SU-DHL-6 (cell line): ENCODE measurements at regions not wholly inside any gene's neighbourhood (a gene's known extent, or its start where the extent isn't known, plus 50 kb on each side); places are given as distances from the start of the nearest gene placed in this dataset.

Experiments used
- H2AFZ ChIP-seq: fragments of 200-600 bp; sonication (generic); 2 replicates; pipeline ENCODE4 v1.6.1; 2014; ENCODE audit warnings: low read depth, mild to moderate bottlenecking, moderate library complexity, mixed read lengths, antibody characterized with exemption, low read length; ENCODE audit not compliant: severe bottlenecking
- H3F3A ChIP-seq: fragments of 200-600 bp; shearing (Covaris generic); 2 replicates; pipeline ENCODE4 v1.6.0; 2016; ENCODE audit warnings: antibody characterized with exemption, mild to moderate bottlenecking; ENCODE audit not compliant: insufficient read depth
- H3K27ac ChIP-seq: fragments of 200-600 bp; sonication (generic); 2 replicates; pipeline ENCODE4 v1.5.1; 2016; ENCODE audit warnings: low read depth, mild to moderate bottlenecking, low read length, moderate library complexity, mixed read lengths
- H3K27me3 ChIP-seq: fragments of 200-600 bp; sonication (generic), shearing (Covaris generic); 2 replicates; pipeline ENCODE4 v1.6.0; 2014; ENCODE audit warnings: mild to moderate bottlenecking, low read length
- H3K36me3 ChIP-seq: fragments of 200-600 bp; sonication (generic); 2 replicates; pipeline ENCODE4 v1.6.1; 2014; ENCODE audit warnings: mild to moderate bottlenecking, low read length, mixed read lengths
- H3K4me2 ChIP-seq: fragments of 300-600, 200-600 bp; shearing (Covaris generic), sonication (generic); 2 replicates; pipeline ENCODE4 v1.6.0; 2014; ENCODE audit warnings: low read length, low read depth, mild to moderate bottlenecking; ENCODE audit not compliant: poor library complexity, severe bottlenecking
- H3K4me3 ChIP-seq: fragments of 200-600 bp; sonication (generic); 2 replicates; pipeline ENCODE4 v1.5.1; 2014; ENCODE audit warnings: antibody characterized with exemption, low read length, mild to moderate bottlenecking, mixed read lengths; ENCODE audit not compliant: insufficient read depth, poor library complexity, severe bottlenecking
- H3K79me2 ChIP-seq: fragments of 200-600 bp; sonication (generic); 2 replicates; pipeline ENCODE4 v1.6.1; 2014; ENCODE audit warnings: mild to moderate bottlenecking, low read length, moderate library complexity; ENCODE audit not compliant: insufficient read depth
- H3K9ac ChIP-seq: fragments of 200-600 bp; sonication (generic); 2 replicates; pipeline ENCODE4 v1.7.0; 2014; ENCODE audit warnings: mild to moderate bottlenecking, low read length
- H3K9me2 ChIP-seq: fragments of 200-600 bp; sonication (generic); replicated peaks from 2 replicates; pipeline ENCODE4 v1.6.1; 2014; ENCODE audit warnings: low read length; ENCODE audit not compliant: insufficient read depth
- H3K9me3 ChIP-seq: fragments of 200-600 bp; sonication (generic); 2 replicates; pipeline ENCODE4 v1.6.1; 2014; ENCODE audit warnings: low read length, mixed read lengths; ENCODE audit not compliant: insufficient read depth
- H4K20me1 ChIP-seq: fragments of 200-600 bp; sonication (generic); 2 replicates; pipeline ENCODE4 v1.6.1; 2014; ENCODE audit warnings: low read depth, mild to moderate bottlenecking, antibody characterized with exemption, low read length, moderate library complexity, mixed read lengths
- CTCF ChIP-seq: fragments of 200-600 bp; sonication (generic); IDR thresholded peaks from one replicate; pipeline ENCODE4 v1.5.1; 2017; ENCODE audit warnings: antibody characterized with exemption, mild to moderate bottlenecking, low read length, moderate library complexity; ENCODE audit not compliant: insufficient read depth, poor library complexity, severe bottlenecking
- EZH2phosphoT487 ChIP-seq: fragments of 200-600 bp; sonication (generic), shearing (Covaris generic); conservative IDR thresholded peaks from 2 replicates; pipeline ENCODE4 v1.6.1; 2018; ENCODE audit warnings: mild to moderate bottlenecking, antibody characterized with exemption, low read length, moderate library complexity, mixed read lengths

- Histone ChIP-seq H3K4me3 (no peak overlapping the region), H2AFZ (no peak overlapping the region), H3K79me2 (no peaks in the 10 kb centered on the region), H3K4me2 (no peak overlapping the region), H3K27ac (no peak overlapping the region), H3K36me3 (no peaks in the 10 kb centered on the region), H3K27me3 (no peaks in the 10 kb centered on the region), H4K20me1 (no peaks in the 10 kb centered on the region), H3K9me3 (no peaks in the 10 kb centered on the region), H3K9me2 (no peaks in the 10 kb centered on the region; the same call in 1 of the 2 replicates), H3F3A (no peaks in the 10 kb centered on the region), H3K9ac (no peak overlapping the region)
- TF ChIP-seq EZH2phosphoT487, result no peak
- no peak for TF ChIP-seq CTCF
Observed at GRCh38 chr9:10674586-10674985, 61.8 kb upstream of the PTPRD start.

DNA sequence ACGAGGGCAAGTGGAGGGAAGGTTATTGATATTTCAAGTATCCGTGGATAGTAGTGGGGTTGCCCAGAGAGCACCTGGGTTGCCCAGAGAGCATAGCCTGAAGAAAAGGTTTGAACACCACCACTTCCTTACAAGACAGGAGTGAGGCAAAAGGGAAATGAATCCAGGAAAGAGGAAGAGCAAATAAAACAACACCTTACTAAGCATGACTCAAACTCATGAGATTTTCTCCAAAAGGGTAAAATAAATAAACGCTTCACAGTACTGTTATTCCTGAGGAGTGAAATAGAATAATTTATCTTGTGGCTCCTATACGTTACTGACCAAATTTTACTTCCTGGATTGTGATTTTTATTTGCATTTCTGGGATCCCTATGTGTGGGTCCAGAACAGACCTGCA, 65.2 kb upstream of the PTPRD start:
- no peak overlapping the region for H3K4me3 ChIP-seq
- no peaks in the 10 kb centered on the region for H3K9me3 ChIP-seq
- TF ChIP-seq CTCF, result no peak
- no peak for TF ChIP-seq EZH2phosphoT487
- no peaks in the 10 kb centered on the region for H3K9me2 ChIP-seq
- H3K4me2 ChIP-seq, result no peak overlapping the region
- no peaks in the 10 kb centered on the region for H3K27me3 ChIP-seq
- no peak overlapping the region for H3K9ac ChIP-seq
- H3K79me2 ChIP-seq, result no peaks in the 10 kb centered on the region
- H3K27ac ChIP-seq, result no peak overlapping the region
- H4K20me1 ChIP-seq, result no peaks in the 10 kb centered on the region
- H3F3A ChIP-seq, result no peaks in the 10 kb centered on the region
- H3K36me3 ChIP-seq, result no peaks in the 10 kb centered on the region
- no peak overlapping the region for H2AFZ ChIP-seq

DNA sequence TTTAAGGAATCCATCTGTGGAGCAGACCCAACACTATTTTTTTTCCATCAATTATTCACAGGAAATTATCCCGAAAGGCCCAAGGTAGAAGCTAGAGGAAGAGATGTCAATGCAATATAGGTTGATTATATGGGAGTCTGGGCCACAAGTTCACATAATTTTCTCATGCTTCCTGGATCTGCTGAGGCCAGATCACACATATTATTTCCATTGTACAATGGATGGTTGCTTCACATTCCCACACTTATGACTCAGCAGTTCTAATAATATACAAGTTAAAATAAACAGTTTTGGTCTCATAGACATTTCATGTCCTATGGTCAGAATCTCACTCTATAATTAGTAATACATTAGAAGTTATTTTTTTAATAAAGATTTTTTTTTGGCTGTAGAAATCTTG, 66.0 kb upstream of the PTPRD start:
- H3K4me3 ChIP-seq, result no peak overlapping the region
- no peak overlapping the region for H3K9ac ChIP-seq
- no peak overlapping the region for H3K4me2 ChIP-seq

DNA sequence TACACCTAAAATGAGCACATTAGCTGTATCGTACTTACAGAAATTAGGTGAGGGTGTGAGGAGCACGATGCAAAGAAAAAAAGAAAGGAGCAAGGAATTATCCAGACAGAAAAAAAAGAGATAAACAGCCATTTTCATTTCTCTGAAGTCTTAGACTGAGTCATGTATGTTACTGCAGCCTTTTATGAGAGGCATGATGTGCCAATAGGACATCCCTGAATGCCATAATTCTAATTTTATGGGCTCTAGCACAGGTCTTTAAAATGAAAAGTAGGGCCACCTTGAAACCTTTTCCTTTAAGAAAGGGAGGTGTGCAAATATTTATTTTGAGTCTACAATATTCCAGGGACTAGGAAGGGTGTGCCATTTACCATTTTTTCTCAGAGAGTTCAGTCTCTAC, 74.1 kb upstream of the PTPRD start:
- Histone ChIP-seq H3K27ac (no peak overlapping the region), H3K9me2 (no peaks in the 10 kb centered on the region), H3K4me3 (no peak overlapping the region), H3K79me2 (no peaks in the 10 kb centered on the region), H4K20me1 (no peaks in the 10 kb centered on the region), H2AFZ (no peak overlapping the region), H3F3A (no peaks in the 10 kb centered on the region), H3K9me3 (no peaks in the 10 kb centered on the region), H3K4me2 (no peak overlapping the region), H3K27me3 (no peaks in the 10 kb centered on the region), H3K36me3 (no peaks in the 10 kb centered on the region), H3K9ac (no peak overlapping the region)
- TF ChIP-seq EZH2phosphoT487 (no peak), CTCF (no peak)

More for the DNA sequence above, 66.0 kb upstream of the PTPRD start:
- H3K9me3 ChIP-seq, result no peaks in the 10 kb centered on the region
- no peaks in the 10 kb centered on the region for H3F3A ChIP-seq
- H4K20me1 ChIP-seq, result no peaks in the 10 kb centered on the region
- no peaks in the 10 kb centered on the region for H3K36me3 ChIP-seq
- H3K27ac ChIP-seq, result no peak overlapping the region
- no peaks in the 10 kb centered on the region for H3K9me2 ChIP-seq
- H3K27me3 ChIP-seq, result no peaks in the 10 kb centered on the region
- no peaks in the 10 kb centered on the region for H3K79me2 ChIP-seq
- no peak overlapping the region for H2AFZ ChIP-seq
- TF ChIP-seq EZH2phosphoT487, result no peak
